NCI-H82 (cell line): ENCODE measurements at regions not wholly inside any gene's neighbourhood (a gene's known extent, or its start where the extent isn't known, plus 50 kb on each side); places are given as distances from the start of the nearest gene placed in this dataset.
"Not testable (repeated sequence)": the region's sequence is repeated elsewhere in the genome, so short reads cannot be mapped to it uniquely, and the experiment has no call there.

Experiments used
- DNase-seq: peaks from one replicate; lab custom pipeline; 2025; lab: John Stamatoyannopoulos, UW

GRCh38 chr14:105581551-105582341, 55.4 kb downstream of the TMEM121 start:
- no peak for DNase-seq

GRCh38 chr14:105582639-105583038, 56.3 kb downstream of the TMEM121 start:
- no peak for DNase-seq

GRCh38 chr14:105583914-105584313, 57.5 kb downstream of the TMEM121 start:
- not testable (repeated sequence) for DNase-seq

GRCh38 chr14:105585290-105585689, 58.9 kb downstream of the TMEM121 start:
- DNase-seq, result not testable (repeated sequence)

GRCh38 chr14:105585722-105586121, 59.3 kb downstream of the TMEM121 start:
- DNase-seq, result not testable (repeated sequence)

GRCh38 chr14:105586144-105586872, 59.9 kb downstream of the TMEM121 start:
- DNase-seq, result not testable (repeated sequence)

GRCh38 chr14:105587034-105587433, 60.7 kb downstream of the TMEM121 start:
- DNase-seq, result not testable (repeated sequence)

- not testable (repeated sequence) for DNase-seq
Observed at GRCh38 chr14:105587482-105588235, 61.3 kb downstream of the TMEM121 start.

- DNase-seq, result no peak
Observed at GRCh38 chr14:105588236-105588860, 62.0 kb downstream of the TMEM121 start.

GRCh38 chr14:105589161-105589925, 63.0 kb downstream of the TMEM121 start:
- no peak for DNase-seq

- not testable (repeated sequence) for DNase-seq
Observed at GRCh38 chr14:105589926-105590185, 63.5 kb downstream of the TMEM121 start.

- DNase-seq, result no peak
Observed at GRCh38 chr14:105591052-105591451, 64.7 kb downstream of the TMEM121 start.

- not testable (repeated sequence) for DNase-seq
Observed at GRCh38 chr14:105591792-105592341, 65.5 kb downstream of the TMEM121 start.

GRCh38 chr14:105592646-105593045, 66.3 kb downstream of the TMEM121 start:
- DNase-seq, result not testable (repeated sequence)

GRCh38 chr14:105595346-105595745, 69.0 kb downstream of the TMEM121 start:
- not testable (repeated sequence) for DNase-seq

GRCh38 chr14:105596374-105596773, 70.0 kb downstream of the TMEM121 start:
- DNase-seq, result not testable (repeated sequence)

GRCh38 chr14:105598040-105598763, 71.8 kb downstream of the TMEM121 start:
- DNase-seq, result not testable (repeated sequence)

- not testable (repeated sequence) for DNase-seq
Observed at GRCh38 chr14:105598925-105599586, 72.7 kb downstream of the TMEM121 start.

- not testable (repeated sequence) for DNase-seq
Observed at GRCh38 chr14:105600195-105600938, 74.0 kb downstream of the TMEM121 start.
